Fibroblast of skin of left quadriceps (primary cell): ENCODE measurements at regions not wholly inside any gene's neighbourhood (a gene's known extent, or its start where the extent isn't known, plus 50 kb on each side); places are given as distances from the start of the nearest gene placed in this dataset.
"Not testable (repeated sequence)": the region's sequence is repeated elsewhere in the genome, so short reads cannot be mapped to it uniquely, and the experiment has no call there.

Source experiments
- DNase-seq, 2 experiments: peaks; one replicate each; pipeline ENCODE4 v3.0.0-alpha.2; 2013; ENCODE audit warnings: low read depth in 2 of 2

DNA sequence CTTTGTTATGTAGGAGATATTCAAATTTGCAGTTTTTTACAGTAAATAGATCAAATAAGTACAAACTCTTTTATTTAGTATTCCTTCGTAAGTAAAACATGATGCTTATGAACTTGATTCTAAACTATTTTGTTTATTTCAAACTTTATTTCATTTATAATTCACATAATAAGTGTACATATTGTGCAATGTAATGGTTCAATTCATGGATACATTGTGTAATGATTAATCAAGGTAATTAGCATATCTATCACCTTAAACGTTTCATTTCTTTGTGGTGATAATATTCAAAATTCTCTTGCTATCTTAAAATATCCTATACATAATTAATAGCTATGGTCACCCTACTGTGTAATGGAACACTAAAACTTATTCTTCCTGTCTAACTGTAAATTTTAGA lies 525.9 kb upstream of the ZNF804A start:
- DNase-seq: no peak

DNA sequence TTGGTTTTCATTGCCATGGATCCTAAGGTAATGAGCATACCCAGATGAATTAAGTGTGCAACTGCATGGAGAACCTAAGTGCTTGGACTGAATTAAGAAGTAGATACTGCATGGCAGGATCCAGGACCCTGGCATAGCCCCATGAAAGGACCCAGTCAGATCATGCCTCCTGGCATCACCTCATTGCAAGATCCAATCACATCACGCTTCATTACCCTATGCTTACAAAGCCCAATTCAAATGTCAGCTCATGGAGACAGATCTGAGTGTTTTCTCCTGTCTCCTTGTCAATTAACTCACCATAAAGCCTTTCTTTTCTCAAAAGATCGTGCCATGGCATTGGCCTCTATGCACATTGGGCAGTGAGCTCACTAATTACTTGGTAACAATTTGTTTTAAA lies 519.8 kb upstream of the ZNF804A start:
- DNase-seq: no peak

DNA sequence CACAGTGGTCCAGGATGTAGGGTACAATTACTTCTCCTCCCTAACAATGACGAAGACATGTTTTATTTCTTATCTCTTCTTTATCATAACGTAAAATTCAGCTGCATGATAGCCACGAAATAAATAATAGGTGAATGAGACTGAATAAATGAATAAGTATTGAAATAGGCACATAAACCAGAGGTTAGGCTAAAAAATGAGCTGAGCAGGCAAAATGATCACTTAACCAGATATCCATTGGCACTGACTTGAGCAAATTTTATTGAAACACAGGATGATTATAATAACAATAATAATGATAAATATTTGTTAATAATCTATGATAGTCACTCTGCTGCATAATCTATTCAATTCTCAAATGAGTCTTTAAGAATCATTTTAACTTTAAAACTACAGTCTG lies 506.9 kb upstream of the ZNF804A start:
- DNase-seq: no peak

DNA sequence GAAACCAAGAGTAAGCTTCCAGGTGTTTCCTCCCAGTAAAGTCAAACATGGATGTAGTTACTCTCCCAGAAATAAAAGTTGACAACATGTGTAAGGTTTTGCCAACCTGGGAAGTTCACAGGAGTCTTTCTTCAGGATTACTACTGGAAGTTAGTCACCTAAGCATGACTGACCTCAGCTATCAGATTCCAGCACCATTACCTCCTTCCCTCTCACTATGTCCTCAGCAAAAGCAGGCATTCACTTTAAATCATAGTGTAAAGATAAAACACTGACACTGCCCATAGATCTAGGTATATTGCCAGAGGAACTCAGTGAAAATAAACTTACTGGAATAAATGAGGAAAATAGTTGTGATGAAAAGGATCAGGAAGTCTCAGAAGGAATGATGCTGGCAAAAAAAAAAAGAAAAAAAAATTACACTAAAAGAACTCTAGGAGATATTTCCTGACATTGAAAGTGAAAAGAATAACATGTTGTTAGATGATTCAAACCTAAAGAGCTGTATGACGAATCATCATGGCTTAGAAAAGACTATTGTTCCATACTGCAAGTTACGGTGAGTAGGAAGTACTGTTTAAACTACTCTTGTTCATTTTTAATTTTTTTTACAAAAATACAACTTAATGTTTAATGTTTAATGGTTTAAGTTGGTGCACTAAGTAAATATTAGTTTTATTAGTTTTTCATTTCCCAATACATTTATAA lies 484.5 kb upstream of the ZNF804A start:
- DNase-seq: no peak

- DNase-seq: no peak
Observed at GRCh38 chr2:184114439-184114838, 483.9 kb upstream of the ZNF804A start.

- no peak for DNase-seq
Observed at GRCh38 chr2:184119989-184120800, 478.1 kb upstream of the ZNF804A start.

GRCh38 chr2:184125867-184126266 lies 472.5 kb upstream of the ZNF804A start:
- DNase-seq: no peak

DNA sequence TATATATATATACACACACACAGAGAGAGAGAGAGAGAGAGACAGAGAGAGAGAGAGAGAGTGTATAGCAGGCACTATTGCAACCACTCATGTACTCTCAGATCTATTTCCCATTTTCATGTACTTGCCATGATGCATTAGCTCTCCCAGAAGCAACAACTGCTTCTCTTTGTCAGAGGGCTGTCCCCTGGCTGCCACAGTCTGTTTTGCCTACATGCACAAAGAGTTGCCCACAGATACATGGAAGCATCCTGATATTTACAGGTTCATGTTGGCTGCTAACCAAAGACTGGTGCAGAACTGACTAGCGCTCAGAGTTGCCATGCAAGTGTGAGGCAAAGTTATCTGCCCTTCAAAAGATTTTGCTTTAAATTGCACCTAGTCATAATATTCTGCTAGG lies 469.3 kb upstream of the ZNF804A start:
- DNase-seq: no peak

GRCh38 chr2:184137955-184138354 lies 460.4 kb upstream of the ZNF804A start:
- no peak for DNase-seq

- DNase-seq: no peak
Observed at GRCh38 chr2:184141866-184142265, 456.5 kb upstream of the ZNF804A start.

DNA sequence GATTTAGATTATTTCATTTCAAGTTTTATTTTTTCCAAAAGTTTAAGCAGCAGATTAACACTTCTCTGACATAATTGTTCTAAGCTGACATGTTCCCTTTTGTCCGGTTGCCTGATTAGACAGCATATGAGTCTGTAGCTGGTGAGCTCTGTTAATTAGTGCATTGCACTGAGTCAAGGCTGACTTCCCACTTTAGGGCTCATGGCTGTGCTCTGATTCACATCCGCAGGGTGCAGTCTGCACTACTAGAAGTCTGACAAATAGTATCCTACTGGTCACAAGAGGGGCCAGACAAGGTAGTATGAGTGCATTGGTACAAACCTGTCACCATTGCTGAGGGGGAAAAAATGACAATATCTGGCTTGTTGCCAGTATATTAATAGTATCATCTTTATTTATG lies 443.9 kb upstream of the ZNF804A start:
- peak; percentile 26 to 27 for DNase-seq

DNA sequence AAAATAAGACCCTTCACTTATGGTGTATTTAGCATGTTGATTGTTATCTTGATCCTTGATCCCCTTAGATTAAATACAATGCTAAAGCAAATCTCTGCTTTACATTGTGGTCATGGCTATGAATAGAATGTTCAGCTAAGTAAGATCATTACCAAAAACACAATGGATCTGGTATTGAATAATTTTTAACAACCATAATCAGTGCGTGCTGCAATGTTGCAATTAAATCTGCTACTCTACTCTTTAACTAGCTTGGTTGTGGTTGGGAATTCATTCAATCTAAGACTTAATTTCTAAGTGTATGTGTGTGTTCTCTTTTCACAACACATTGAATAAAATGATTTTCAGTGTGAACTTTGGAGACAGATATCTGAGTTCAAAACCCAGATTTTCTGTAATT lies 442.5 kb upstream of the ZNF804A start:
- no peak for DNase-seq

DNA sequence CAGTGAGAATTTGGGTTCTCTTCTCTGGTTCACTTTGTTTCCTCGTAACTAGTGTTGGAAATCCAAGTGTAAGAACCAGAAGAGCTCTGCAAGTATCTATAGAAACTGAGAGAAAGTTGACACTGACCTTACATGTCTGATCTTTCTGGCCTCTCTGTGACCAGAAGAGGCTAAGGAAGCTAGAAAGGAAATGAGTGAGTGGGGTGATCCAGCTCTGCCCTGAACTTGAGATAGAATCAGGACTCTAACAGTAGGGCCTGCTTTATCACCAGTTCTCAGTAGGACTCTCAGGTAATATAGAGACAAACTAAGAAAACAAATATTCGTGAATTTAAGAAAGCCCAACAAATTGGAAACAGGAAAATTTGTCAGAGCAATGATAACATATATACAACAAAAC lies 441.2 kb upstream of the ZNF804A start:
- no peak for DNase-seq

GRCh38 chr2:184162426-184162825 lies 435.9 kb upstream of the ZNF804A start:
- DNase-seq: no peak

GRCh38 chr2:184168823-184169222 lies 429.5 kb upstream of the ZNF804A start:
- not testable (repeated sequence) for DNase-seq

DNA sequence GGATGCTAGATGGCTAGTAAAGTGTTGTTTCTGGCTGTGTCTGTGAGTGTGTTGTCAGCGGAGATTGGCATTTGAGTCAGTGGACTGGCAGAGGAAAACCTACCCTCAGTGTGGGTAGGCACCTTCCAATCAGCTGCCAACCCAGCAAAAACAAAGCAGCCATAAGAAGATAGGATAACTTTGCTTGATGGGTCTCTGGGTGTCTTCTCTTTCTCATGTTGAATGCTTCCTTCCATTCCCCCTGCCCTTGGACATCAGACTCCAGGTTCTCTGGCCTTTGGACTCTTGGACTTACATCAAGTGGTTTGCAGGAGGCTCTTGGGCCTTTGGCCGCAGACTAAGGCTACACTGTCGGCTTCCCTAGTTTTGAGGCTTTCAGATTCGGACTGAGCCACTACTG lies 429.0 kb upstream of the ZNF804A start:
- DNase-seq: no peak

GRCh38 chr2:184174493-184175104 lies 423.7 kb upstream of the ZNF804A start:
- no peak for DNase-seq

GRCh38 chr2:184178229-184178628 lies 420.1 kb upstream of the ZNF804A start:
- no peak for DNase-seq

DNA sequence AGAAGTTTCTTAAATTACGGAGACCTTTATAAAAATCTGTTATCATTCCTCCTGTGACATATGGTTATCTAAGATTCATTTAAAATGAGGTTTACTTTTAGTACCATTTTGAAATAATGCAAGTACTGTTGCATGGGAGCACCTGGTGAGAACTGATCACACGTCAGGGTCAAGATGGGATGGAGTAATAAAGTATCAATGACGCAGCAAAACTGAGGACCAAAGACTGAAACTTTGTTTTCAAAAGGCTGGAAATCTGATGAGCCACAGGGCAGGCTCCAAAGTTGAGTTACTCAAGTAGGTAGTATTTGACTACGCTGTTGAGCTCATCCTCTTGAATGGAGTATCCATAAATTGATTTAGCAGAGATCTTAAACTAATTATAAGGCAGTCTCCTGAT lies 411.9 kb upstream of the ZNF804A start:
- no peak for DNase-seq

GRCh38 chr2:184187421-184187971 lies 410.8 kb upstream of the ZNF804A start:
- no peak for DNase-seq

DNA sequence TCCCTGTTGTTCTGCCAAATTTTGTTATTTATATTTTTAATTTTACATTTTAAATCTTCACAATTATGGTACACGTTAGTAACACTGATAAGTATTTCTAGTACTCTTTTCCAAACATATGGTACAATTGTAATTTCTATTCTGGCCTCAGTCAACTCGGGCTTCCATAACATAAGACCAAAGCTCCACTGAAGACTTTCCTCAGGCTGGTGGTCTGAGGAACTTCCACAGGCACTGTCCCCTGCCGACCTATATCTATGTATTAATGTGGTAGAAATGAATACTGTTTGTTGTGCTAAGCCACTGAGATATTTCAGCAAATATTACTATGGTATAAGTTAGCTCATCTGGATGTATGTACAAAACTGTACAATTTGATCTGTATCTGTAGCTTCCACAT lies 407.6 kb upstream of the ZNF804A start:
- no peak for DNase-seq

DNA sequence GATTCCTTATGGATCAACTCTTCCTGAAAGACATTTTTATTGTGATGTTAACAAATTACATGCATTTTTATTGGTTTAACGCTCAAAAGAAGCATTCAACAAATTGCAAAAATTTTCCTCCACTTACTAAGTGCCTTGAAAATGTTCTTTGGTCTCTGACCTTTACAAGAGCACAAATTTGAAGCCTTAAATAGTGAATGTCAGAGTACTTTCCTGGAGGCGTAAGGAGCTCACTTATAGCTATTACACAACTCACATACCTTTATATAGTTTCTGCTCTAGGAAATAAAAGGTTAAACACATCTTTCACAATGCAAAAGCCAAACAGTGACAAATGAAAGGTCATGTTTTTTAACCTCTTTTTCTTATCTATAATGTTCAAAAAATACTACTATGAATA lies 405.7 kb upstream of the ZNF804A start:
- no peak for DNase-seq

- no peak for DNase-seq
Observed at GRCh38 chr2:184197413-184197812, 400.9 kb upstream of the ZNF804A start.
